Lung (tissue), 11 donors: ENCODE measurements at regions not wholly inside any gene's neighbourhood (a gene's known extent, or its start where the extent isn't known, plus 50 kb on each side); places are given as distances from the start of the nearest gene placed in this dataset.
A peak's percentile ranks its signal among the peaks of the same experiment; 100 is the strongest.

Experiments used
- ATAC-seq: fragments of 200-7000 bp; cut with Tn5 transposase; one replicate; pipeline ENCODE4 v1.9.1; 2020; ENCODE audit warnings: moderate number of reproducible peaks; ENCODE audit not compliant: insufficient read depth, low FRiP score
- DNase-seq, 3 donors: peaks; one replicate each; pipeline ENCODE4 v3.0.0-alpha.2; 2013 to 2017
- H3K27ac ChIP-seq, 2 donors: one replicate each; pipeline ENCODE4 v1.5.1; 2013; ENCODE audit warnings: mild to moderate bottlenecking in 2 of 2, moderate library complexity in 2 of 2, control low read depth in 1 of 2, inconsistent platforms in 1 of 2, low read depth in 1 of 2, low read length in 1 of 2
- H3K27me3 ChIP-seq, 3 donors: one replicate each; pipeline ENCODE4 v1.5.1; 2013; ENCODE audit warnings: low read length in 2 of 3; ENCODE audit not compliant: control insufficient read depth in 3 of 3, insufficient read depth in 3 of 3
- H3K36me3 ChIP-seq, 4 donors: one replicate each; pipeline ENCODE4 v1.5.1; 2013; ENCODE audit warnings: low read length in 4 of 4, mild to moderate bottlenecking in 1 of 4, moderate library complexity in 1 of 4; ENCODE audit not compliant: control insufficient read depth in 4 of 4, insufficient read depth in 4 of 4
- H3K4me1 ChIP-seq, 5 donors: one replicate each; pipeline ENCODE4 v1.5.1; 2013; ENCODE audit warnings: low read length in 5 of 5, mild to moderate bottlenecking in 2 of 5, moderate library complexity in 1 of 5; ENCODE audit not compliant: control insufficient read depth in 5 of 5, insufficient read depth in 5 of 5
- H3K4me3 ChIP-seq: one replicate; pipeline ENCODE4 v1.5.1; 2013; ENCODE audit warnings: mild to moderate bottlenecking, control low read depth, moderate library complexity
- H3K9ac ChIP-seq, 2 donors: one replicate each; pipeline ENCODE4 v1.5.1; 2013; ENCODE audit warnings: low read length in 2 of 2, control low read depth in 1 of 2; ENCODE audit not compliant: insufficient read depth in 1 of 2
- H3K9me3 ChIP-seq, 4 donors: one replicate each; pipeline ENCODE4 v1.5.1; 2013; ENCODE audit warnings: low read length in 3 of 4, mild to moderate bottlenecking in 1 of 4, moderate library complexity in 1 of 4; ENCODE audit not compliant: control insufficient read depth in 4 of 4, insufficient read depth in 3 of 4
- WGBS, 2 donors: extraction: QIAGEN DNeasy Blood & Tissue Kit; methylation state at CpG; one replicate each; pipeline ENCODE4 v1.1.7; 2013; 5-methylcytosine and 5-hydroxymethylcytosine counted together
- TF ChIP-seq, protein P1 (sequence below): IDR thresholded peaks from 2 replicates; pipeline ENCODE4 v1.5.1; 2012; ENCODE audit warnings: mild to moderate bottlenecking; ENCODE audit errors: control extremely low read depth, extremely low read depth
- donor health status: control.
- donor health status: control.
- donor health status: Bipolar disorder and iron deficiency.
- donor health status: healthy.
- donor health status: DM: yes; HTN: yes; CAD: no.

DNA sequence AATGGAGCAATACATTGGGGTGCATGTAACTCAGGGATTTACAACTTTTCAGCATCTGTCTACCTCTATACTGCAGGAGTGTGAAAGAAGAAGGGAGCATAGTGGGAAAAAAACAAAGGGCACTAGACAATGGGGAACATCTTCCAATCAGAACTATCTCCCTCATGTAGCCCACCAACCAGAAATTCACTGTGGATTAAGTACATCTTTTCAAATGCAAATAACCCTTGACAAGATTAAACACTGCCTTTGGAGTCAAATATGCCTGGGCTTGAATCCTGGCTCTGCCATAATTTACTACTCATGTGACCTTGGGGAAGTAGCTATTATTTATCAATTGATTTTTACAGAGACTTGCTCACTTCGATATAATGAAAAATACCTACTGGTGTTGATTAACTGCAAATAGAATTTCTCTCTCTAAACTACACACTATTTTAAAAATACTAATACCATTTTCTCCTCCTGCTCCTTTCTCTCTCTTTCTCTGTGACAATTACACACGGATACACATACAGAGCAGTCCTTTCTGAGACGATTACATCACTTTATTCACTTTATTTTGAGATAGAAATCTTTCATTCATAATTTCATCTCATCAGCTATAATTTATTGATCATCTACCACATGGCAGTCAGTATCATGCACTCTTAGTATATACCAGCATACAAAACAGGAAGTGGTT, 783.7 kb downstream of the FRK start:
- no peak for ATAC-seq
- Histone ChIP-seq H3K9ac (no peak overlapping the region), H3K27me3 (no peaks in the 10 kb centered on the region)

DNA sequence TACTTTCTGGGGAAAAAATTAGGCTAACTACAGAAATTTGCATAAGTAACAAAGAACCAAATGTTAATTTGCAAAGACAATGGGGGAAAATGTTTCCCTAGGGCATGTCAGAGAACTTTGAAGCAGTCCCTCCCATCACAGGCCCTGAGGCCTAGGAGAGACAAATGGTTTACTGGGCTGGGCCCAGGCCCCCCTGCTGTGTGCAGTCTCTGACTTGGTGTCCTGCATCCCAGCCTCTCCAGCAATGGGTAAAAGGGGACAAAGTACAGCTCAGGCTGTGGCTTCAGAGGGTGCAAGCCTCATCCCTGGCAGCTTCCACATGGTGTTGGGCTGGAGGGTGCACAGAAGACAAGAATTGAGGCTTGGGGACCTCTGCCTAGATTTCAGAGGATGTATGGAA, 788.4 kb downstream of the FRK start:
- ATAC-seq (no peak), DNase-seq (no peak)
- TF ChIP-seq, protein P1, sequence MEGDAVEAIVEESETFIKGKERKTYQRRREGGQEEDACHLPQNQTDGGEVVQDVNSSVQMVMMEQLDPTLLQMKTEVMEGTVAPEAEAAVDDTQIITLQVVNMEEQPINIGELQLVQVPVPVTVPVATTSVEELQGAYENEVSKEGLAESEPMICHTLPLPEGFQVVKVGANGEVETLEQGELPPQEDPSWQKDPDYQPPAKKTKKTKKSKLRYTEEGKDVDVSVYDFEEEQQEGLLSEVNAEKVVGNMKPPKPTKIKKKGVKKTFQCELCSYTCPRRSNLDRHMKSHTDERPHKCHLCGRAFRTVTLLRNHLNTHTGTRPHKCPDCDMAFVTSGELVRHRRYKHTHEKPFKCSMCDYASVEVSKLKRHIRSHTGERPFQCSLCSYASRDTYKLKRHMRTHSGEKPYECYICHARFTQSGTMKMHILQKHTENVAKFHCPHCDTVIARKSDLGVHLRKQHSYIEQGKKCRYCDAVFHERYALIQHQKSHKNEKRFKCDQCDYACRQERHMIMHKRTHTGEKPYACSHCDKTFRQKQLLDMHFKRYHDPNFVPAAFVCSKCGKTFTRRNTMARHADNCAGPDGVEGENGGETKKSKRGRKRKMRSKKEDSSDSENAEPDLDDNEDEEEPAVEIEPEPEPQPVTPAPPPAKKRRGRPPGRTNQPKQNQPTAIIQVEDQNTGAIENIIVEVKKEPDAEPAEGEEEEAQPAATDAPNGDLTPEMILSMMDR: no peak

More for the DNA sequence above, 783.7 kb downstream of the FRK start:
- Histone ChIP-seq H3K4me1 (no peaks in the 10 kb centered on the region), H3K4me3 (no peak overlapping the region), H3K9me3 (peaks cover 0 to 2% (median 0%) of the 10 kb centered on the region in 4 donors), H3K36me3 (no peaks in the 10 kb centered on the region), H3K27ac (no peak overlapping the region)
- DNase-seq: no peak
- TF ChIP-seq, protein P1: no peak
- 80 to 83% methylated on average over 3 of the region's 3 CpGs for WGBS, 2 donors

DNA sequence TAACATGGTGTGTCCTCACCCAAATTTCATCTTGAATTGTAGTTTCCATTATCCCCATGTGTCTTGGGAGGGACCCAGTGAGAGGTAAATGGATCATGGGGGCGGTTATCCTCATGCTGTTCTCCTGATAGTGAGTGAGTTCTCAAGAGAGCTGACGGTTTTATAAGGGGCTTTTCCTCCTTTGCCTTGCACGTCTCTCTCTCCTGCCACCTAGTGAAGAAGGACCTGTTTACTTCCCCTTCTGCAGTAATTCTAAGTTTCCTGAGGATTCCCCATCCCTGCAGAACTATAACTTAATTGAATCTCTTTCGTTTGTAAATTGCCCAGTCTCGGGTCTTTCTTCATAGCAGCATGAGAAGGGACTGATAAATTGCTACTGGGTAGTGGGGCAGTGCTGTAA, 789.3 kb downstream of the FRK start:
- H3K4me3 ChIP-seq: no peak overlapping the region
- H3K36me3 ChIP-seq: no peaks in the 10 kb centered on the region
- no peak overlapping the region for H3K9ac ChIP-seq
- H3K27me3 ChIP-seq: no peaks in the 10 kb centered on the region
- TF ChIP-seq, protein P1: no peak
- no peaks in the 10 kb centered on the region for H3K9me3 ChIP-seq
- DNase-seq (peak in 2 of 3 donors; percentile 14 to 31), ATAC-seq (no peak)
- no peak overlapping the region for H3K27ac ChIP-seq
- WGBS, 2 donors: 48 to 49% methylated on average over 5 of the region's 5 CpGs
- peaks cover 0 to 7% (median 0%) of the 10 kb centered on the region in 5 donors for H3K4me1 ChIP-seq

More for the DNA sequence above, 788.4 kb downstream of the FRK start:
- no peaks in the 10 kb centered on the region for H3K9me3 ChIP-seq
- no peak overlapping the region for H3K27ac ChIP-seq
- no peak overlapping the region for H3K9ac ChIP-seq
- H3K27me3 ChIP-seq: no peaks in the 10 kb centered on the region
- peaks cover 0 to 7% (median 0%) of the 10 kb centered on the region in 5 donors for H3K4me1 ChIP-seq
- H3K36me3 ChIP-seq: no peaks in the 10 kb centered on the region
- no peak overlapping the region for H3K4me3 ChIP-seq

DNA sequence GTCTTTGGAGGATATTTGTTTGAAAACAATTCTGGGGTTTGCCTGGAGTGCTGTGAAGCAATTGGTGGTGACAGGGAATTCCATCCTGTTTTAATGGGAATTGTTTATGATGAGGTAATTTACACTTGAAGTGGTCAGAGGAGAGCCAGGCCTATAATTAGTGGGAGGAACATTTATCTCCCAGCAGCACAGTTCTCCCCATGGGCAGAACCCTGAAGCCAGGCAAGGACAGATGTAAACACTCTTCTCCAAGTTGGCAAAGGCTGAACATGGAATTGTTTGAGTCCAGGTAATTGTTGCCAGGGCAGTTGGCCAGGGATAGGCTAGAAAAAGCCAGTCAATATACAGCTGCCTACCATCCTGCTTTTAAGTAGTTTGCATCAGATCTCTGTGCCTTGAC, 789.7 kb downstream of the FRK start:
- ATAC-seq: no peak
- TF ChIP-seq, protein P1: no peak

More for the DNA sequence above, 789.7 kb downstream of the FRK start:
- H3K9me3 ChIP-seq: no peaks in the 10 kb centered on the region
- peak in 2 of 3 donors; percentile 3 to 5 for DNase-seq
- peaks cover 0 to 7% (median 0%) of the 10 kb centered on the region in 5 donors for H3K4me1 ChIP-seq
- H3K9ac ChIP-seq: no peak overlapping the region
- H3K4me3 ChIP-seq: no peak overlapping the region
- H3K27ac ChIP-seq: no peak overlapping the region
- H3K27me3 ChIP-seq: no peaks in the 10 kb centered on the region
- H3K36me3 ChIP-seq: no peaks in the 10 kb centered on the region
